Loucy (cell line): ENCODE measurements at regions not wholly inside any gene's neighbourhood (a gene's known extent, or its start where the extent isn't known, plus 50 kb on each side); places are given as distances from the start of the nearest gene placed in this dataset.
A peak's percentile ranks its signal among the peaks of the same experiment; 100 is the strongest.

Experiments
- H2AFZ ChIP-seq: fragments of 200-600 bp; sonication (generic); 2 replicates; pipeline ENCODE4 v1.6.0; 2016; ENCODE audit warnings: antibody characterized with exemption, mild to moderate bottlenecking, low read length, moderate library complexity
- H3F3A ChIP-seq: fragments of 200-600 bp; 2 replicates; pipeline ENCODE4 v1.6.0; 2016; ENCODE audit warnings: antibody characterized with exemption, low read depth, mild to moderate bottlenecking
- H3K27me3 ChIP-seq: fragments of 200-600 bp; sonication (generic); 2 replicates; pipeline ENCODE4 v1.6.1; 2014; ENCODE audit warnings: low read length, mild to moderate bottlenecking; ENCODE audit not compliant: insufficient read depth, poor library complexity, severe bottlenecking
- H3K36me3 ChIP-seq: fragments of 200-600 bp; sonication (generic); 2 replicates; pipeline ENCODE4 v1.6.1; 2016; ENCODE audit warnings: low read length; ENCODE audit not compliant: insufficient read depth
- H3K4me1 ChIP-seq: fragments of 200-600 bp; sonication (generic); 2 replicates; pipeline ENCODE4 v1.5.1; 2014; ENCODE audit warnings: low read length, mild to moderate bottlenecking; ENCODE audit not compliant: insufficient read depth, poor library complexity, severe bottlenecking
- H3K4me2 ChIP-seq: fragments of 200-600 bp; sonication (generic); 2 replicates; pipeline ENCODE4 v1.6.0; 2014; ENCODE audit warnings: antibody characterized with exemption, low read length, low read depth, mild to moderate bottlenecking; ENCODE audit not compliant: poor library complexity, severe bottlenecking
- H3K4me3 ChIP-seq: fragments of 200-600 bp; sonication (generic); 2 replicates; pipeline ENCODE4 v1.5.1; 2014; ENCODE audit warnings: low read length, mild to moderate bottlenecking, mixed read lengths; ENCODE audit not compliant: poor library complexity, severe bottlenecking
- H3K79me2 ChIP-seq: fragments of 200-600 bp; sonication (generic); 2 replicates; pipeline ENCODE4 v1.6.1; 2014; ENCODE audit warnings: low read length; ENCODE audit not compliant: insufficient read depth
- H3K9ac ChIP-seq: fragments of 200-600 bp; sonication (generic); 2 replicates; pipeline ENCODE4 v1.6.0; 2014; ENCODE audit warnings: mild to moderate bottlenecking, low read depth, low read length, moderate library complexity; ENCODE audit not compliant: poor library complexity, severe bottlenecking
- H3K9me2 ChIP-seq: fragments of 200-600 bp; sonication (generic); replicated peaks from 2 replicates; pipeline ENCODE4 v1.6.1; 2016; ENCODE audit warnings: low read depth, low read length, mixed read lengths
- H3K9me3 ChIP-seq: fragments of 200-600 bp; sonication (generic); 2 replicates; pipeline ENCODE4 v1.6.1; 2014; ENCODE audit warnings: mild to moderate bottlenecking, antibody characterized with exemption, low read length, low read depth; ENCODE audit not compliant: insufficient read depth
- H4K20me1 ChIP-seq: fragments of 200-600 bp; sonication (generic); 2 replicates; pipeline ENCODE4 v1.6.0; 2014; ENCODE audit warnings: antibody characterized with exemption, low read length, mild to moderate bottlenecking; ENCODE audit not compliant: insufficient read depth, poor library complexity, severe bottlenecking
- CTCF ChIP-seq: fragments of 200-600 bp; sonication (generic); conservative IDR thresholded peaks from 2 replicates; pipeline ENCODE4 v1.5.1; 2014; ENCODE audit warnings: mild to moderate bottlenecking, antibody characterized with exemption, low read length
- EZH2phosphoT487 ChIP-seq: fragments of 200-600 bp; IDR thresholded peaks from 2 replicates; pipeline ENCODE4 v1.6.1; 2018; ENCODE audit warnings: antibody characterized with exemption, mild to moderate bottlenecking, moderate library complexity, borderline replicate concordance

GRCh38 chr3:14304101-14305045 is 98.0 kb upstream of the SLC6A6 start:
- H4K20me1 ChIP-seq, result no peaks in the 10 kb centered on the region
- no peaks in the 10 kb centered on the region for H3K79me2 ChIP-seq
- no peak for TF ChIP-seq EZH2phosphoT487
- TF ChIP-seq CTCF, result no peak
- peak overlapping the region; percentile 53 for H3K4me2 ChIP-seq
- H3K9me3 ChIP-seq, result no peaks in the 10 kb centered on the region
- H3K4me3 ChIP-seq, result no peak overlapping the region
- H3K9ac ChIP-seq, result no peak overlapping the region
- H3K4me1 ChIP-seq, result peaks cover 15% of the 10 kb centered on the region
- no peaks in the 10 kb centered on the region for H3F3A ChIP-seq
- H3K9me2 ChIP-seq, result no peaks in the 10 kb centered on the region
- H3K36me3 ChIP-seq, result no peaks in the 10 kb centered on the region
- H3K27me3 ChIP-seq, result peaks cover 14% of the 10 kb centered on the region
- H2AFZ ChIP-seq, result no peak overlapping the region

GRCh38 chr3:14305324-14305723 is 97.1 kb upstream of the SLC6A6 start:
- no peak overlapping the region for H3K4me3 ChIP-seq
- no peaks in the 10 kb centered on the region for H3K9me2 ChIP-seq
- H3F3A ChIP-seq, result no peaks in the 10 kb centered on the region
- H2AFZ ChIP-seq, result no peak overlapping the region
- H3K9ac ChIP-seq, result no peak overlapping the region
- H3K27me3 ChIP-seq, result peaks cover 14% of the 10 kb centered on the region
- H3K36me3 ChIP-seq, result no peaks in the 10 kb centered on the region
- no peak overlapping the region for H3K4me2 ChIP-seq
- no peaks in the 10 kb centered on the region for H4K20me1 ChIP-seq
- peaks cover 15% of the 10 kb centered on the region for H3K4me1 ChIP-seq
- TF ChIP-seq EZH2phosphoT487, result no peak
- no peak for TF ChIP-seq CTCF
- no peaks in the 10 kb centered on the region for H3K9me3 ChIP-seq
- no peaks in the 10 kb centered on the region for H3K79me2 ChIP-seq

- no peaks in the 10 kb centered on the region for H3K79me2 ChIP-seq
Observed at GRCh38 chr3:14306142-14306541, 96.3 kb upstream of the SLC6A6 start.

More at GRCh38 chr3:14306142-14306541, 96.3 kb upstream of the SLC6A6 start:
- H3K4me1 ChIP-seq, result peaks cover 15% of the 10 kb centered on the region
- H3K9me3 ChIP-seq, result no peaks in the 10 kb centered on the region
- TF ChIP-seq CTCF, result no peak
- TF ChIP-seq EZH2phosphoT487, result no peak
- peaks cover 14% of the 10 kb centered on the region for H3K27me3 ChIP-seq
- no peak overlapping the region for H2AFZ ChIP-seq
- H3K4me2 ChIP-seq, result no peak overlapping the region
- H3F3A ChIP-seq, result no peaks in the 10 kb centered on the region
- H3K4me3 ChIP-seq, result no peak overlapping the region
- no peaks in the 10 kb centered on the region for H3K36me3 ChIP-seq
- H4K20me1 ChIP-seq, result no peaks in the 10 kb centered on the region
- no peaks in the 10 kb centered on the region for H3K9me2 ChIP-seq
- H3K9ac ChIP-seq, result no peak overlapping the region
